Epithelial cell of proximal tubule (primary cell): ENCODE measurements at regions not wholly inside any gene's neighbourhood (a gene's known extent, or its start where the extent isn't known, plus 50 kb on each side); places are given as distances from the start of the nearest gene placed in this dataset.

Experiments used
- DNase-seq: peaks from one replicate; pipeline ENCODE4 v3.0.0-alpha.2; 2011; ENCODE audit warnings: low read depth
- H3K4me3 ChIP-seq: 2 replicates; pipeline ENCODE4 v1.5.1; 2011; ENCODE audit warnings: low read depth, mild to moderate bottlenecking, low read length
- CTCF ChIP-seq: conservative IDR thresholded peaks from 2 replicates; pipeline ENCODE4 v1.5.1; 2012; ENCODE audit warnings: low read depth, mild to moderate bottlenecking, low read length

- DNase-seq: no peak
- no peak for TF ChIP-seq CTCF
- H3K4me3 ChIP-seq: no peak overlapping the region
Measured at GRCh38 chr4:55175779-55176231, 50.4 kb upstream of the KDR start.

GRCh38 chr4:55176497-55176896 is 51.1 kb upstream of the KDR start:
- DNase-seq: no peak
- no peak overlapping the region for H3K4me3 ChIP-seq
- no peak for TF ChIP-seq CTCF

GRCh38 chr4:55177461-55177860 is 52.1 kb upstream of the KDR start:
- H3K4me3 ChIP-seq: no peak overlapping the region
- DNase-seq: no peak
- no peak for TF ChIP-seq CTCF

- DNase-seq: no peak
- TF ChIP-seq CTCF: no peak
- H3K4me3 ChIP-seq: no peak overlapping the region
Measured at GRCh38 chr4:55178226-55179005, 53.0 kb upstream of the KDR start.

GRCh38 chr4:55181010-55182005 is 55.9 kb upstream of the KDR start:
- no peak for DNase-seq
- H3K4me3 ChIP-seq: no peak overlapping the region
- TF ChIP-seq CTCF: no peak

- no peak for TF ChIP-seq CTCF
- peak; percentile 94 for DNase-seq
- H3K4me3 ChIP-seq: no peak overlapping the region
Measured at GRCh38 chr4:55183926-55184599, 58.7 kb upstream of the KDR start.
